ENCODE measurements at regions not wholly inside any gene's neighbourhood (a gene's known extent, or its start where the extent isn't known, plus 50 kb on each side); places are given as distances from the start of the nearest gene placed in this dataset.

DNA sequence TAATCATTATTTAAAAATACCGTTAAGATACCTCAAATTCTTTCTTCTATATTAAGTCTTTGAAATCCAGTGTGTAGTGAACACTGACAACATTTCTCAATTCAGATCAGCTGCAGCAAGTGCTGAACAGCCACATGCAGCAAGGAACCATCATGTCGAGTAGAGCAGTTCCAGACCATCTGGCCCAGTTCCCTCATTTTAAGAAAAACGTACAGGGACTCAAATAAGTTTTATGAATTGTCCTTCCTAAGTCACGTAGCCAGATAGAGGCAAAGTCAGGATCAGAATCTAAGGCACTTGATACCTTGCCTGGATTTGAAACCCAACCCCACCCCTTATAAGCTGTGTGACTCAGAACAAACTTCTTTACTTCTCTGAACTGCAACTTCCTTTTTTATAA lies 132.4 kb downstream of the PROX1 start:
- TF ChIP-seq POLR2A (IDR thresholded peaks at IDR 0.05; ENCODE audit: low read depth) (no peak), POLR2AphosphoS5 (IDR thresholded peaks at IDR 0.05) (no peak), EP300 (IDR thresholded peaks at IDR 0.05) (no peak)
- TF ChIP-seq, protein P1, sequence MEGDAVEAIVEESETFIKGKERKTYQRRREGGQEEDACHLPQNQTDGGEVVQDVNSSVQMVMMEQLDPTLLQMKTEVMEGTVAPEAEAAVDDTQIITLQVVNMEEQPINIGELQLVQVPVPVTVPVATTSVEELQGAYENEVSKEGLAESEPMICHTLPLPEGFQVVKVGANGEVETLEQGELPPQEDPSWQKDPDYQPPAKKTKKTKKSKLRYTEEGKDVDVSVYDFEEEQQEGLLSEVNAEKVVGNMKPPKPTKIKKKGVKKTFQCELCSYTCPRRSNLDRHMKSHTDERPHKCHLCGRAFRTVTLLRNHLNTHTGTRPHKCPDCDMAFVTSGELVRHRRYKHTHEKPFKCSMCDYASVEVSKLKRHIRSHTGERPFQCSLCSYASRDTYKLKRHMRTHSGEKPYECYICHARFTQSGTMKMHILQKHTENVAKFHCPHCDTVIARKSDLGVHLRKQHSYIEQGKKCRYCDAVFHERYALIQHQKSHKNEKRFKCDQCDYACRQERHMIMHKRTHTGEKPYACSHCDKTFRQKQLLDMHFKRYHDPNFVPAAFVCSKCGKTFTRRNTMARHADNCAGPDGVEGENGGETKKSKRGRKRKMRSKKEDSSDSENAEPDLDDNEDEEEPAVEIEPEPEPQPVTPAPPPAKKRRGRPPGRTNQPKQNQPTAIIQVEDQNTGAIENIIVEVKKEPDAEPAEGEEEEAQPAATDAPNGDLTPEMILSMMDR (IDR thresholded peaks at IDR 0.05) = no peak

Data from esophagus muscularis mucosa (tissue), 4 donors.